NT2/D1 (cell line): ENCODE measurements at regions not wholly inside any gene's neighbourhood (a gene's known extent, or its start where the extent isn't known, plus 50 kb on each side); places are given as distances from the start of the nearest gene placed in this dataset.
"Not testable (repeated sequence)": the region's sequence is repeated elsewhere in the genome, so short reads cannot be mapped to it uniquely, and the experiment has no call there.

Experiments used
- DNase-seq: peaks from one replicate; pipeline ENCODE4 v3.0.0-alpha.2; 2011; ENCODE audit warnings: low read depth, low spot score
- H3K27me3 ChIP-seq: 2 replicates; pipeline ENCODE4 v1.6.0; 2011; ENCODE audit warnings: mild to moderate bottlenecking; ENCODE audit not compliant: insufficient read length, insufficient read depth
- H3K36me3 ChIP-seq: 2 replicates; pipeline ENCODE4 v1.6.1; 2011; ENCODE audit warnings: mild to moderate bottlenecking, low read length, mixed read lengths; ENCODE audit not compliant: insufficient read depth, insufficient read length
- H3K4me1 ChIP-seq: 2 replicates; pipeline ENCODE4 v1.5.1; 2011; ENCODE audit not compliant: insufficient read depth, insufficient read length
- H3K4me3 ChIP-seq: 2 replicates; pipeline ENCODE4 v1.5.1; 2011; ENCODE audit warnings: low read depth; ENCODE audit not compliant: insufficient read length
- H3K9ac ChIP-seq: 2 replicates; pipeline ENCODE4 v1.6.0; 2011; ENCODE audit warnings: low read depth; ENCODE audit not compliant: insufficient read length
- H3K9me3 ChIP-seq: 2 replicates; pipeline ENCODE4 v1.5.1; 2011; ENCODE audit warnings: mild to moderate bottlenecking, low read length; ENCODE audit not compliant: insufficient read depth

GRCh38 chr7:6986892-6987291 lies 160.8 kb upstream of the CCZ1B start:
- H3K4me1 ChIP-seq, H3K36me3 ChIP-seq, H3K27me3 ChIP-seq, H3K4me3 ChIP-seq, DNase-seq, H3K9me3 ChIP-seq, H3K9ac ChIP-seq: not testable (repeated sequence)

DNA sequence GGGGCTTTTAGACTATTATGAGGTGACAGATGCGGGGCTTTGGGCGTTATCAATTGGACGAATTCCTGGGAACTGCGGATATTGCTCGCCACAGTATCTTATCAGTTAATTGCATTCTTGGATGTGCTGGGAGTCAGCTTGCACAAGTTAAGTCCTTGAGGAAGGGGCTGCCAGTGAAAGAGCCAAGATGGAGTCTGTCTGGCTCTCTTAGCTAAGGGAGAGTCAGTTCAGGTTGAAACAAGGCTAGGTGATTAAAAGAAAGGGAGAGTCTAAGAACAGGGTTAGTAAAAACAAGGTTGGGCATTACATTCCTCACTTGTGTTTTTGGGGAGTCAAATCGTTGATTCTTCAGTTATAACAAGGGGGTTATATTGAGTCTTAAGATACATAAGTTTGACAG lies 162.5 kb upstream of the CCZ1B start:
- H3K9ac ChIP-seq, H3K4me1 ChIP-seq, H3K36me3 ChIP-seq, DNase-seq, H3K27me3 ChIP-seq, H3K9me3 ChIP-seq, H3K4me3 ChIP-seq: not testable (repeated sequence)

DNA sequence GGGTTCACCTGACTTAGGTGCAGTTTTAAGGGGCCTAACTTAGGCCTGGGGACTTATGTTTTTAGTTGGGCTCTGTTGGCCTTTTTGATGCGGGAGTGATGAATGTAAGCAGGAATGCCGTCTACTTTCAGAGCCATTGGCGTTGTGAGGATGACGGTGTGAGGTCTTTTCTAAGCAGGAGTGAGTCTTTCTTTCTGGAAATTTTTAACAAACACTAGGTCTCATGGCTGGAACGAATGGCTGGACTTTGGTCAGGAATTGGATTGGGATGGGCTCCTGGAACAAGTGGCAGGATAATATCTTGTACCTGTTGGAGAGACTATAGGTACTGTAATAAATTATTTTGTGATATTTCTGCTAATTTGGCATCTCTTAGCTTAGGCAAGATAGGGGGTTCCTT lies 163.9 kb upstream of the CCZ1B start:
- H3K27me3 ChIP-seq, H3K4me1 ChIP-seq, H3K9ac ChIP-seq, H3K36me3 ChIP-seq, DNase-seq, H3K9me3 ChIP-seq, H3K4me3 ChIP-seq: not testable (repeated sequence)

DNA sequence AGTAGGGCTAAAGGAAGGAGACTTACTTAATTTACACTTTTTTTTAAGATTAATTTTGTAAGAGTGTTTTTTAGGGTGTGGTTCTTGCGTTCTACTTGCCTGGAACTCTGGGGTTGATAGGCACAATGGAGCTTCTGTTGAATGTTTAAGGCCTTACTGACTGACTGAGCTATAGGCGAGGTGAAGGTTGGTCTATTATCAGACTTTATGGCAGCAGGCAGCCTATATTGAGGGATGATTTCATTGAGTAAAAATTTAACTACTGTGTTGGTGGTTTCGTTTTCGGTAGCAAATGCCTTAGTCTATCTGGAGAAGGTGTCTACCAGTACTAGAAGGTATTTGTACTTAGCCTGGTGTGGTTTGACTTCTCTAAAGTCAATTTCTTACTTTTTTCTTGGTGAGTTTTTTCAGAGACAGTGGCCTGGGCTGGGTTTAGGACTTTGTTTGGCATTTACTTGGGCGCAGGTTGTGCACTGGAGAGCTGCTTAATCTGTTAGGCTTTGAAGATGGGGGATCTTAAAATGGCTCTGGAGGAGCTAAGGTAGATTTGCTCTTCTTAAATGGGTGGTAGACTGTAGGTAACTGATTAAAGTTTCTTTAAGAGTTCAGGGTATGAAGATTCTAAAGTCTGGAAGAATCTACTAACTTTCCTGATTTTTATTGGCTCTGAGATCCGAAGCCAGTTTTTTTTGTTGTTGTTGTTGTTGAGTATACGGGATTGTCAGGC lies 164.5 kb upstream of the CCZ1B start:
- not testable (repeated sequence) for H3K9me3 ChIP-seq, H3K4me1 ChIP-seq, DNase-seq, H3K9ac ChIP-seq, H3K36me3 ChIP-seq, H3K27me3 ChIP-seq, H3K4me3 ChIP-seq

GRCh38 chr7:6991169-6991611 lies 165.1 kb upstream of the CCZ1B start:
- H3K9ac ChIP-seq, H3K9me3 ChIP-seq, H3K36me3 ChIP-seq, H3K27me3 ChIP-seq, H3K4me3 ChIP-seq, DNase-seq, H3K4me1 ChIP-seq: not testable (repeated sequence)

- H3K36me3 ChIP-seq, DNase-seq, H3K9me3 ChIP-seq, H3K9ac ChIP-seq, H3K27me3 ChIP-seq, H3K4me3 ChIP-seq, H3K4me1 ChIP-seq: not testable (repeated sequence)
Measured at GRCh38 chr7:6991686-6992085, 165.6 kb upstream of the CCZ1B start.

DNA sequence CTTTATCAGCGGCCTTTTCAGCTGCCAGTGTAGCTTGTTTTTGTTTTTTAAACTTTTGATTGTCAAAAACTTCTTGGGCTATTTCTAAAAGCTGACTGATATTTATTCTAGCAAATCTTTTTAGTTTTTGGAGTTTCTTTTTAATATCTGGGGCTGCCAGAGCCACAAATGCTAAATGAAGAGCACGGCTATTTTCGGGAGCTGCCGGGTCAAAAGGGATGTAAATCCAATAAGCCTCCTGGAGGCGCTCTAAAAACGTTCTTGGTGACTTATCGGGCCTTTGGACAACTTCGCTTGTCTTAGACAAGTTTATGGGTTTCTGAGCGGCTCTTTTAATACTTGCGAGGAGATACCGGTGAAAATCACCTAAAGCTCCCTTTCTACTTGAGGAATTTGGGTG lies 166.1 kb upstream of the CCZ1B start:
- H3K36me3 ChIP-seq, DNase-seq, H3K9me3 ChIP-seq, H3K9ac ChIP-seq, H3K27me3 ChIP-seq, H3K4me3 ChIP-seq, H3K4me1 ChIP-seq: not testable (repeated sequence)

DNA sequence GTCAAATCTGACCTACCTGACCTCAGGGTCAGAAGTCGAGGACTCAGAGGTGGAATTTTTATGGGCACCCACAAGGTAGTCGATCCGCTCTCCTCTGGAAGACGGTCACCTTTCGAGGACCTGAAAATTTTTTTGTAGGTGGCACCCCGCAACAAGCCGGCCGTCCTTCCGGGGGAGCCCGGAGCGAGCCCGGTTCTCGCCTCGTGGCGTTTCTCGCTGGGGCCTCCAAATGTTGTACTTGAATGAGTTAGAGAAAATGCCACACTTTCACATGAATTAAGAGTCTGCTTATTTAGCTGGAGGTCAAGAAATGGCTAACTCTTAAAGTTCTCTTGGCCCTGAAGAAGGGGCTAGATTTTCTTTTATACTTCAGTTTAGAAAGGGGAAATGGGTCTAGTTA lies 169.0 kb upstream of the CCZ1B start:
- H3K4me1 ChIP-seq, H3K4me3 ChIP-seq, DNase-seq, H3K27me3 ChIP-seq, H3K9ac ChIP-seq, H3K36me3 ChIP-seq: not testable (repeated sequence)
- peaks cover 13% of the 10 kb centered on the region for H3K9me3 ChIP-seq

GRCh38 chr7:6995493-6996289 lies 169.6 kb upstream of the CCZ1B start:
- peaks cover 20% of the 10 kb centered on the region for H3K9me3 ChIP-seq
- not testable (repeated sequence) for DNase-seq, H3K36me3 ChIP-seq

GRCh38 chr7:6999067-6999666 lies 173.1 kb upstream of the CCZ1B start:
- not testable (repeated sequence) for H3K27me3 ChIP-seq, H3K36me3 ChIP-seq, H3K4me3 ChIP-seq, H3K4me1 ChIP-seq, DNase-seq, H3K9ac ChIP-seq
- peaks cover 21% of the 10 kb centered on the region for H3K9me3 ChIP-seq

More at GRCh38 chr7:6995493-6996289, 169.6 kb upstream of the CCZ1B start:
- H3K4me1 ChIP-seq, H3K9ac ChIP-seq, H3K4me3 ChIP-seq, H3K27me3 ChIP-seq: not testable (repeated sequence)
